HG03025 (cell line): ENCODE measurements at regions not wholly inside any gene's neighbourhood (a gene's known extent, or its start where the extent isn't known, plus 50 kb on each side); places are given as distances from the start of the nearest gene placed in this dataset.

Experiments used
- ATAC-seq: cut with Tn5 transposase; IDR thresholded peaks from one replicate; pipeline ENCODE4 v1.9.1; 2021; ENCODE audit warnings: mild to moderate bottlenecking, moderate library complexity; ENCODE audit not compliant: unreplicated experiment, low FRiP score

DNA sequence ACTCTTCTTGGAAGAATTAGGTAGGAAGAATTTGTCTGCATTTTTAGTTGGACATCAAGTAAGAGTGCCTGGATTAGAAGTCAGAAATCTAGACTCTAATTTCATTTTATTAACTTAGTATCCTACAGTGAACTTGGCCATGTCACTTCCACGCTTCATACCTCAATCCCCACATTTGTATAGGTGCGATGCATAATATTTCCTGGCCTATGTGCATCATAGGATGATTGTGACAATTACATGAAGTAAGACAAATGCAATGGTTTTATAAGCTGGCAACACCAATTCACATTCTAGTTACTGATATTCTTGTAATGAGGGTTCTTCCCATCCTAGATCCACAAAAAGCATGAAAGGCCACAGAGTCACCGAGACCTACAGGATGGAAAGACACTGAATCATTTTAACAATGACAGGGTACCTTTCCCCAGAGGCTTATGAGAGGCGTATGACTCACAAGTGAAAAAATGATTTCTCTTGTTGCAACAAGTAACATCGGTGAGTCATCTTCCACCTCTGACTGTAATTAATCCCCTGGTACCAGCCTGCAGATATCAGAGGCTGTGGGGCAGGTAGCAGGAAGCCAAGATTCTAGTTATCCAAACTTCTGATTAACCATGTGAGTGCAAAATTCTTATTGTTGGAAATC is 56.0 kb upstream of the OR5AK2 start:
- ATAC-seq, result no peak

- no peak for ATAC-seq
Observed at GRCh38 chr11:56923116-56923515, 65.6 kb upstream of the OR5AK2 start.

DNA sequence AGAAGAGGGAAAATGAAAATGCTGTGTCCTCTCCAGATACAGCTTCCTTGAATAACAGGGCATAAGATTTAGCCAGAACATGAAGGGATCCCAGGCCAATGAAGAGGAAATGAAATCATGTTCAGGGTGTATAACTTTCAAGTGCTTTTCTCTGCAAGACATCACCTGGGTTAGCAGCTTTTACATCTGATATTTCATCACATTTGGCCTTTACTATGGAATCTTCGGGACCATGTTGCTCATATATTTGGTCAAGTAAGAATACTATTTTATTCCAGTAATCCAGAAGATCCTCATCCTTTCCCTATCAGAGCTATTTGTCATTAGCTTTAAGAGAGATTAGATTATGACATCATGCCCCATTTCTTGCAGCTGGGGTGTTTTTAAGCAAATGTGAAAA is 66.3 kb upstream of the OR5AK2 start:
- ATAC-seq, result no peak

GRCh38 chr11:56917708-56918400 is 70.9 kb upstream of the OR5AK2 start:
- ATAC-seq, result no peak

DNA sequence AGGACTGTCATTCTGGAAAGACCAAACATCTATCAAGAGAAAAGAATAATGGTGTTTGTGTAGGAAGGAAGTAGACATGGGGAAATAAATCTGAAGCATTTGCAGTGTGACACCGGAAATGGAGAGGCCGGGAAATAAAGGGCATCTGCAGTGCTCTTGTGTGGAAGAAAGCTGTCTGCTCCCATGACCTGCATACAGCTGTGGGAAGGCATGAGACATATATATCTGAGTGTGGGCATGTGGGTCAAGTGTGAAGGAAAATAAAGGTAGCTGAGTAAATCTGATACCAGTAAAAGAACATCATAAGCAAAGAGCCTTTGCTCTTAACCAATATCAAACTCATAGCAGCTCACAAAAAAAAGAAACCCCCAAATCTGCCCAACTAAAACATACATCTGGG is 72.1 kb upstream of the OR5AK2 start:
- no peak for ATAC-seq

- no peak for ATAC-seq
Observed at GRCh38 chr11:56916162-56916561, 72.6 kb upstream of the OR5AK2 start.

- no peak for ATAC-seq
Observed at GRCh38 chr11:56911312-56911711, 77.4 kb upstream of the OR5AK2 start.

DNA sequence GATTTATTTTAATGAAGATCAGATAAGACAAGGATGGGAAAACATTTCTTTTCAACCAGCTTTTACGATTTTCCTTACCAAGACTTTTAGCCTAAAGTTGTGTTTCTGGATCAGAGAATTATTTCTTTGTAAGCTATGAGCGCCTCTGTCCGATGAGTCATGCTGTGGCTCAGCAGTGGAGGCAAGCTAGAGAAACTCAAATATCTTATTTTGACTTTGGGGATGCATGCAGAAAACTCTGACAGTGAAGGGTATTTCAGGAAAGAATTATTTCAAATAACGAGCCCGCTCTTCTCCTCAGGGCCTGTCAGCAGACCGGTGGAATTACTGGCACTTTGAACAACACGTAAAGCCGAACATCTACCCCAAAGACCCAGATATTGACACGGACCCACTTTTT is 77.9 kb upstream of the OR5AK2 start:
- ATAC-seq, result no peak

DNA sequence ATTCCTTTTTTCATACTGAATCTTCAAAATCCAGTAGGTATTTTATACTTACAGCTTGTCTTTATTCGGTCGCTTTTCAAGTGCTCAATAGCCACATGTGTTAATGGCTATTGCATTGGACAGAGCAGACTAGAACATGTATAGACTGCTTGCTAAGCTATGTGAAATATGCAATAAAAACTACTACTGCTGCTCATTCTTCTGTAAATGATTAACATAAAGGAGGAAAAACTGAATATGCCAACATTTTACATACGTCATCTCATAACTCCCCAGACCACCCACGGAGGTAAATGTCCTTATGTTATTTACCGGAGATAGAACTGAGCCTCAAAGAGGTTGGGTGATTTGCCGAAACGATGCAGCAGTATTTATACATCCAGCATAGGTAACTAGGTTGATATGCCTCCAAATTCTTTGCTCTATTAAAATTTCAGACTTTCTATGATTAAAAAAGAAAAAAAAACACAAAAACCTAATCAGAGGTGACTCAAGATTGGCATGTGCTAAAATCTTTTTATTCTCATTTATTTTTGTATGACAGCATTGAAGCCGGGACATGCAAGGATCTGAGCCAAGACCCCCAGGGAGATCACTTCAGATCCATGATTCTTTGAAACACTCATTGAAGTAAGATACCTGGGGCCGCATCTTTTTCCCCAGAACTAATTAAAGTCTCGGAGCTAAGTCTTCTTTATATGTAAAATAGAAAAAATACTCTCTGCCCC is 78.5 kb upstream of the OR5AK2 start:
- no peak for ATAC-seq

DNA sequence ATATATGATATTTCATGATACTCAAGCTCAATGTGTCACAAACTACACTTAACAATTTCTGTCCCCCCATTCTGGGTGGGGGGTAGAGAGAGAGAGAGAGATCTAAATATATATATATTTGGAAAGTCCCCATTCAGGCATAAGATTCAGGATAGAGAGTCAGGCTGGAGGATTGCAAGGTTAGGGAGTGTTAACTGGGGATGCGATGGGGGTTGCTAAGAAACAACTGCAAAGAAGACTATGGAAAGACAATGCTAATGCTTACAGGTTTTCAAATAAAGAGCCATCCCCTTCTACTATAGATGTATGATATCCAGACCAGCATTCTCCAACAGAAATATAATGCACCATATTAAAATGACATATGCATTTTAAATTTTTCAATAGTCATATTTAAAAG is 79.2 kb upstream of the OR5AK2 start:
- ATAC-seq, result no peak

DNA sequence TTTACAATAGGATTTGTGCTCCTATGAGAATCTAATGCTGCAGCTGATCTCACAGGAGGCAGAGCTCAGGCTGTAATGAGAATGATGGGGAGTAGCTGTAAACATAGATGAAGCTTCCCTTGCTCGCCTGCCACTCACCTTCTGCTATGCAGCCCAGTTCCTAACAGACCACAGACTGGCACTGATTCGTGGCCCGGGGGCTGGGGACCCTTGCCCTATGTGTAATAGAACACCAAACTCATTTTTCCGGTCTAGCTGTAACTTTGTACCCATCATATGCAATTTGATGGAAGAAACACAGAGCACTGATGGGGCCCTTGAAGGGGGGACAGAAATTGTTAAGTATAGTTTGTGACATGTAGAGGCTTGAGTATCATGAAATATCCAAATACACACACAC is 79.6 kb upstream of the OR5AK2 start:
- no peak for ATAC-seq

- no peak for ATAC-seq
Observed at GRCh38 chr11:56906683-56907148, 82.0 kb upstream of the OR5AK2 start.

- no peak for ATAC-seq
Observed at GRCh38 chr11:56905936-56906335, 82.8 kb upstream of the OR5AK2 start.

- no peak for ATAC-seq
Observed at GRCh38 chr11:56905442-56905841, 83.3 kb upstream of the OR5AK2 start.

DNA sequence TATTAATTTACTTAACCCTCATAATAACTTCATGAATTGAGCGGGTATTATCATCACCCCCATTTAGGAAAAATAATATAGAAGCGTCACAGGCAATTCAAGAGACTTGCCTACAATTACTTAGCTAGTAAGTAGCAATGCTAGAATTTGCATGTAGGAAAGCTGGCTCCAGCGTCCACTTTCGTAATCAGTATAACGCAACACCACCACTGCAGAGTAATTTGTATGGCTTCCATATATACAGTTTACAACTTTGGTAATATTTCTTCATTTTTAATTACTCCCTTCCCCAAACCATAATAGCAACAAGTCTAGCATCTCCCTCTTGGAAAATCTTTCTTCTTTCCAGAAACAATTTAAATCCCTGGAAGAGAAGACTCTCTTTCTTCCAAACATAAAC is 89.9 kb upstream of the OR5AK2 start:
- no peak for ATAC-seq

DNA sequence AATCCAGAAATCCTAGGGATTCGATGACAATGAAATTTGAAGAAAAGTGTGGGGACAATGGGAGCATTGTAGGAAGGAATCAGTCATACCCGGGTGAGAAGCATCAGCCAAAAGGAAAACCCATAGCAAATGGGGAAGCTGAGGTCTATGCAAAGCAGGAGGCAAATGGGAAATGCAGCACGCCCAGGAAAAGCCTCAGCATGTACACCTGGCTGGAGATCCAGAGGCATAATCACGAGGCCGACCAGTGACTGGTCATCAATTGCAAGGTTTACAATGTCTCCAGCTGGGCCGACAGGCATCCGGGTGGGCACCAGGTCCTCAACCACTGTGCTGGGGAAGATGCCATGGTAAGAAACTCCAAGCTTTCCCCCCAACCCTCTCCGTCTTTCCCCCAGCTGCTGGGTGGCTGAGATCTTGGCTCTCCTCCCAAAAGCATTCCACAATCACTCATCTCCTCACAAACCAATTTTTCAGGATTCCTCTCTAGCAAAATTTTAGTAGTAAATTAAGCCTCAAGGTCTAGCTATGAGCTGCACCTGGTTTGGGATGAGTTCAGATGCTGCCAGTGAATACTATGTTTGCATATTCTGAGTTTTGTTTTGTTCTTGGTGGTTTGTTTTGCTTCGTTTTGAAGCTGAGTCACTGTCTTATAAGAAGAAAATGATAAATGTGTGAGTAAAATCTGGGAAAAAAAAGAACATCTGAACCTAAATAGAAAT is 98.0 kb upstream of the OR5AK2 start:
- no peak for ATAC-seq

- no peak for ATAC-seq
Observed at GRCh38 chr11:56889986-56890385, 98.7 kb upstream of the OR5AK2 start.

DNA sequence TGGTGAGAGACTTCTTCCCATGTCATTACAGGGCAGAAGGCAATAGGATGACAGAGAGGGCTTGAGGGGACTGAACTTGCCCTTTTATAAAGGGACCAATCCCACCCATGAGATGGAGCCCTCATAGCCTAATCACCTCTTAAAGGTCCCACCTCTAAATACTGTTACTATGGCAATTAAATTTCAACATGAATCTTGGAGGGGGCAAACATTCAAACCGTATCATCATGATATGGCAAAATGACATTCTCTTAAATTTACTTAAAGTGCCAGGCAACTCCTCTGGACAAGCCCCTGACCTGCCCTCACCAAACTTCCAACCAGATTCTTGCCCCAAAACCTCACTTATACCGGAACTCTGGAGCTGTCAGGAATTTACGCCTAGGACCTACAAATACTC is 100.8 kb upstream of the OR5AK2 start:
- no peak for ATAC-seq

DNA sequence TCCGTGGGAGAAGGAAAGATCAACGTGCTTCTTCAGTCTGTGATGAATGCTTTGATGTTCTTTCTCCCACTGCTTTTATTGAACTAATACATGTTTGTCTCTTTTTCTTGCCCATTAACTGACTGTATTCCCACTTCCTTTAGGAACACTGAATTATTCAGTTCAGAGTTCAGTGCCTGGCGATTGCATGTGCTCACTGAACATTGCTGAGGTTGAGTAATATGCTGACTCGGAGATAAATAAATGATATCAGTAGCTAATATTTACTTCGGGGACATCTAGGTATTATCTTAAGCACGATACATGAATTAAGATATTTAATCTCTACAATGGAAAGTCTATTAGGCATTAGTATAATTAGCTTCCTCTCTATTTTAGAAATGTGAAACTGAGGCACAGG is 102.3 kb upstream of the OR5AK2 start:
- no peak for ATAC-seq

DNA sequence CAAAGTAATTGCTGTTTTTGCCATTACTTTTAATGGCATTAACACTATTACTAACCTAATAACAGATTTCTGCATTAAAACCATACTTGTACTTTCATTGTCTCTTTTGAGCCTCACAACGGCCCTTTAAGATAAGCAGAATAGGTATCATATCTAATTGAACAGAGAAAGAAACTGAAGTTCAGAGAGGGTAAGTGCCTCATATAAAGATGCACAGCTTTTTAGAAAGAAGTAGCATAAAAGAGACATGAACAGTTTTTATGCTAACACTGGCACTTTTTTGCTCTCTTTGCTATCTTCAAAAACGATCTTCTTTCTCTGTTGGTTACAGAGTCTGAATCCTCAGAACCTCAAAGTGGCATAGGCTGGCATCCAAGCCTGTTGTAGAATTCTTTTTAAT is 102.9 kb upstream of the OR5AK2 start:
- no peak for ATAC-seq

DNA sequence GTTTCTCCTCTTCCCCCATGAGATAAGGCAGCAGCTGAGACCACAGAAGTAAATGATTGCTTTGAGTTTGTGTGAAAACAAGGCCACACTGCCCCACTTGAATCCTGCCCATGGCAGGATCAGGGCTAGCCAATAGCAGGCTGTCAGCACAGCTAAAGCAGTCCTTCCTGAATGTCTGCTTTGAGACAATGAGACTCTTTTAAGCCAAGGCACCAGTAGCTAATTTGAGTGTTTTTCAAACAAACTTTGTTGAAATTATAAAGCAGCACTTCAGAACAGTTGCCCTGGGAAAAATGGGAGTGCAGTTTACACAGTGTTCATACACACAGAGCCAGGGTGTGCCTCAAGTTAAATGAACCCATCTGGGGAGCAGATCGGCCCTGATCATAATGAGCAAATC is 103.5 kb upstream of the OR5AK2 start:
- ATAC-seq, result no peak
